Activated CD4-positive, alpha-beta memory T cell treated with anti-CD3 and anti-CD28 coated beads, Interleukin-2, amount 10 ng/mL, durations not matched to agents 7 days and 5 days (primary cell): ENCODE measurements at regions not wholly inside any gene's neighbourhood (a gene's known extent, or its start where the extent isn't known, plus 50 kb on each side); places are given as distances from the start of the nearest gene placed in this dataset.

Experiments
- CTCF ChIA-PET: fragments of 350-600 bp; sonication (Branson Sonifier 250); formaldehyde crosslinking; loops from one replicate; lab custom pipeline; 2021; ENCODE audit warnings: antibody characterized with exemption, inconsistent platforms; lab: Charles Lee
- POLR2A ChIA-PET: fragments of 350-600 bp; sonication (Branson Sonifier 250); formaldehyde crosslinking; loops from one replicate; lab custom pipeline; 2021; ENCODE audit warnings: antibody characterized with exemption; lab: Charles Lee
- DNase-seq: peaks from one replicate; pipeline ENCODE4 v3.0.0-alpha.2; 2020
- H3K27ac Mint-ChIP-seq: one replicate; pipeline ENCODE4 v1.8.0; 2021; ENCODE audit warnings: mild to moderate bottlenecking, mixed read lengths
- H3K27me3 Mint-ChIP-seq: one replicate; pipeline ENCODE4 v1.8.0; 2021; ENCODE audit warnings: mixed read lengths
- H3K36me3 Mint-ChIP-seq: one replicate; pipeline ENCODE4 v1.8.0; 2021; ENCODE audit warnings: low read depth, mixed read lengths
- H3K4me1 Mint-ChIP-seq: one replicate; pipeline ENCODE4 v1.8.0; 2021; ENCODE audit warnings: mixed read lengths
- H3K4me3 Mint-ChIP-seq: one replicate; pipeline ENCODE4 v1.8.0; 2021; ENCODE audit warnings: mild to moderate bottlenecking, mixed read lengths
- H3K9me3 Mint-ChIP-seq: one replicate; pipeline ENCODE4 v1.8.0; 2021; ENCODE audit warnings: mixed read lengths

- Mint-ChIP-seq H3K36me3 (no peaks in the 10 kb centered on the region), H3K27ac (no peak overlapping the region), H3K4me3 (no peak overlapping the region), H3K9me3 (no peaks in the 10 kb centered on the region), H3K4me1 (no peaks in the 10 kb centered on the region), H3K27me3 (peaks cover 3% of the 10 kb centered on the region)
- CTCF ChIA-PET, result no interaction called here
- POLR2A ChIA-PET, result no interaction called here
- no peak for DNase-seq
Measured at GRCh38 chr20:20939006-20939405, 167.2 kb downstream of the LINC00237 start.

GRCh38 chr20:20938599-20938998 is 167.6 kb downstream of the LINC00237 start:
- ChIA-PET CTCF (no interaction called here), POLR2A (no interaction called here)
- H3K4me1 Mint-ChIP-seq, result no peaks in the 10 kb centered on the region
- no peak for DNase-seq
- H3K27me3 Mint-ChIP-seq, result peaks cover 3% of the 10 kb centered on the region
- H3K36me3 Mint-ChIP-seq, result no peaks in the 10 kb centered on the region
- H3K27ac Mint-ChIP-seq, result no peak overlapping the region
- no peaks in the 10 kb centered on the region for H3K9me3 Mint-ChIP-seq
- H3K4me3 Mint-ChIP-seq, result no peak overlapping the region

GRCh38 chr20:20938131-20938530 is 168.0 kb downstream of the LINC00237 start:
- CTCF ChIA-PET, result no interaction called here
- Mint-ChIP-seq H3K4me1 (no peaks in the 10 kb centered on the region), H3K36me3 (no peaks in the 10 kb centered on the region), H3K4me3 (no peak overlapping the region), H3K9me3 (no peaks in the 10 kb centered on the region), H3K27me3 (peaks cover 3% of the 10 kb centered on the region), H3K27ac (no peak overlapping the region)
- POLR2A ChIA-PET, result no interaction called here
- DNase-seq, result no peak

- ChIA-PET POLR2A (no interaction called here), CTCF (no interaction called here)
- no peak overlapping the region for H3K27ac Mint-ChIP-seq
- H3K9me3 Mint-ChIP-seq, result no peaks in the 10 kb centered on the region
- no peaks in the 10 kb centered on the region for H3K36me3 Mint-ChIP-seq
- no peak for DNase-seq
- H3K4me3 Mint-ChIP-seq, result no peak overlapping the region
- H3K27me3 Mint-ChIP-seq, result peaks cover 3% of the 10 kb centered on the region
- no peaks in the 10 kb centered on the region for H3K4me1 Mint-ChIP-seq
Measured at GRCh38 chr20:20933142-20933958, 172.8 kb downstream of the LINC00237 start.

GRCh38 chr20:20932156-20932555 is 174.0 kb downstream of the LINC00237 start:
- ChIA-PET CTCF (no interaction called here), POLR2A (no interaction called here)
- Mint-ChIP-seq H3K27ac (no peak overlapping the region), H3K4me3 (no peak overlapping the region), H3K9me3 (no peaks in the 10 kb centered on the region), H3K36me3 (no peaks in the 10 kb centered on the region), H3K4me1 (no peaks in the 10 kb centered on the region), H3K27me3 (peaks cover 3% of the 10 kb centered on the region)
- DNase-seq, result no peak

- POLR2A ChIA-PET, result no interaction called here
- DNase-seq, result no peak
Measured at GRCh38 chr20:20931632-20932031, 174.5 kb downstream of the LINC00237 start.

GRCh38 chr20:20931024-20931423 is 175.1 kb downstream of the LINC00237 start:
- Mint-ChIP-seq H3K4me3 (no peak overlapping the region), H3K27me3 (peaks cover 3% of the 10 kb centered on the region), H3K27ac (no peak overlapping the region), H3K36me3 (no peaks in the 10 kb centered on the region), H3K4me1 (no peaks in the 10 kb centered on the region), H3K9me3 (no peaks in the 10 kb centered on the region)
- ChIA-PET CTCF (no interaction called here), POLR2A (no interaction called here)
- no peak for DNase-seq

More at GRCh38 chr20:20931632-20932031, 174.5 kb downstream of the LINC00237 start:
- Mint-ChIP-seq H3K4me3 (no peak overlapping the region), H3K4me1 (no peaks in the 10 kb centered on the region), H3K9me3 (no peaks in the 10 kb centered on the region), H3K27ac (no peak overlapping the region), H3K27me3 (peaks cover 3% of the 10 kb centered on the region), H3K36me3 (no peaks in the 10 kb centered on the region)
- CTCF ChIA-PET, result no interaction called here

- Mint-ChIP-seq H3K36me3 (no peaks in the 10 kb centered on the region), H3K27ac (no peak overlapping the region), H3K4me1 (no peaks in the 10 kb centered on the region), H3K9me3 (no peaks in the 10 kb centered on the region), H3K27me3 (peaks cover 3% of the 10 kb centered on the region), H3K4me3 (no peak overlapping the region)
- ChIA-PET CTCF (no interaction called here), POLR2A (no interaction called here)
- no peak for DNase-seq
Measured at GRCh38 chr20:20930500-20930899, 175.7 kb downstream of the LINC00237 start.

GRCh38 chr20:20929341-20929740 is 176.8 kb downstream of the LINC00237 start:
- Mint-ChIP-seq H3K27ac (no peak overlapping the region), H3K9me3 (no peaks in the 10 kb centered on the region), H3K27me3 (peaks cover 1% of the 10 kb centered on the region), H3K4me1 (no peaks in the 10 kb centered on the region), H3K4me3 (no peak overlapping the region), H3K36me3 (no peaks in the 10 kb centered on the region)
- POLR2A ChIA-PET, result interaction anchor here (0.6 kb wide), 1 partner anchor 85 kb away, joined by 3 read pairs; no protein-coding TSS in a partner anchor
- DNase-seq, result no peak
- CTCF ChIA-PET, result no interaction called here

- no peak overlapping the region for H3K4me3 Mint-ChIP-seq
- DNase-seq, result no peak
- CTCF ChIA-PET, result no interaction called here
- H3K9me3 Mint-ChIP-seq, result no peaks in the 10 kb centered on the region
- POLR2A ChIA-PET, result no interaction called here
- no peak overlapping the region for H3K27ac Mint-ChIP-seq
- H3K36me3 Mint-ChIP-seq, result no peaks in the 10 kb centered on the region
- H3K4me1 Mint-ChIP-seq, result no peaks in the 10 kb centered on the region
- H3K27me3 Mint-ChIP-seq, result peaks cover 2% of the 10 kb centered on the region
Measured at GRCh38 chr20:20926222-20926905, 179.8 kb downstream of the LINC00237 start.

GRCh38 chr20:20920433-20920832 is 185.7 kb downstream of the LINC00237 start:
- Mint-ChIP-seq H3K36me3 (no peaks in the 10 kb centered on the region), H3K27me3 (peaks cover 2% of the 10 kb centered on the region), H3K9me3 (no peaks in the 10 kb centered on the region), H3K27ac (no peak overlapping the region), H3K4me1 (no peaks in the 10 kb centered on the region), H3K4me3 (no peak overlapping the region)
- ChIA-PET POLR2A (no interaction called here), CTCF (interaction anchor here (0.7 kb wide), 1 partner anchor 11 kb away, joined by 3 read pairs; no protein-coding TSS in a partner anchor)
- no peak for DNase-seq

- Mint-ChIP-seq H3K4me1 (no peaks in the 10 kb centered on the region), H3K27me3 (no peaks in the 10 kb centered on the region), H3K4me3 (no peak overlapping the region), H3K27ac (no peak overlapping the region), H3K9me3 (no peaks in the 10 kb centered on the region), H3K36me3 (no peaks in the 10 kb centered on the region)
- POLR2A ChIA-PET, result no interaction called here
- CTCF ChIA-PET, result no interaction called here
- DNase-seq, result no peak
Measured at GRCh38 chr20:20915844-20916243, 190.3 kb downstream of the LINC00237 start.

GRCh38 chr20:20904501-20904831 is 192.0 kb upstream of the RALGAPA2 start:
- POLR2A ChIA-PET, result no interaction called here
- H3K4me3 Mint-ChIP-seq, result no peak overlapping the region
- no peaks in the 10 kb centered on the region for H3K36me3 Mint-ChIP-seq
- H3K4me1 Mint-ChIP-seq, result no peaks in the 10 kb centered on the region
- H3K27ac Mint-ChIP-seq, result no peak overlapping the region
- H3K9me3 Mint-ChIP-seq, result no peaks in the 10 kb centered on the region
- CTCF ChIA-PET, result no interaction called here
- DNase-seq, result no peak
- H3K27me3 Mint-ChIP-seq, result peaks cover 4% of the 10 kb centered on the region
